ENCODE measurements at regions not wholly inside any gene's neighbourhood (a gene's known extent, or its start where the extent isn't known, plus 50 kb on each side); places are given as distances from the start of the nearest gene placed in this dataset.

GRCh38 chr13:106963151-106963550 lies 395.2 kb upstream of the ARGLU1 start:
- H3K27me3 Mint-ChIP-seq (ENCODE audit: insufficient read depth, unreplicated experiment): no peaks in the 10 kb centered on the region
- DNase-seq: peak in 1 of 2 experiments; percentile 73
- H3K4me1 Mint-ChIP-seq (ENCODE audit: low read depth, unreplicated experiment): peaks cover 41% of the 10 kb centered on the region
- no TSS peak for BruUV-seq (replicated peaks)
- POLR2A ChIA-PET: no interaction called here
- H3K27ac Mint-ChIP-seq (ENCODE audit: unreplicated experiment): peak overlapping the region; percentile 92
- no peaks in the 10 kb centered on the region for H3K36me3 ChIP-seq (ENCODE audit: control insufficient read depth, insufficient read depth, low read length)
- H3K4me1 ChIP-seq: peaks cover 60% of the 10 kb centered on the region
- intact Hi-C loops (cut with micrococcal nuclease; ENCODE audit: unreplicated experiment): loop anchor here (1.0 to 2.0 kb wide), 5 partner anchors 34 to 392 kb away; no protein-coding TSS in a partner anchor
- H3K4me3 ChIP-seq (ENCODE audit: low read depth, low read length): no peak overlapping the region
- CTCF ChIA-PET: interaction anchor here (0.6 to 0.7 kb wide), 2 partner anchors 28 to 492 kb away, joined by 3 to 4 read pairs; no protein-coding TSS in a partner anchor
- 0 out of 2 replicates have a peak, but pooled peaks cover 6% of the 10 kb centered on the region for H3K9me3 ChIP-seq
- peak overlapping the region; percentile 3 for H3K4me3 Mint-ChIP-seq (ENCODE audit: unreplicated experiment)
- no peak for TF ChIP-seq CTCF (IDR thresholded peaks at IDR 0.05; ENCODE audit: insufficient read depth in 1 of 2, low read depth in 1 of 2, low read length in 1 of 2, severe bottlenecking in 1 of 2, unreplicated experiment in 1 of 2)
- no peaks in the 10 kb centered on the region for H3K9me3 Mint-ChIP-seq (ENCODE audit: unreplicated experiment)
- no peaks in the 10 kb centered on the region for H3K27me3 ChIP-seq (replicated peaks; ENCODE audit: control insufficient read depth, insufficient read depth, low read length)
- peaks cover 13% of the 10 kb centered on the region for H3K36me3 Mint-ChIP-seq (ENCODE audit: insufficient read depth, unreplicated experiment)

DNA sequence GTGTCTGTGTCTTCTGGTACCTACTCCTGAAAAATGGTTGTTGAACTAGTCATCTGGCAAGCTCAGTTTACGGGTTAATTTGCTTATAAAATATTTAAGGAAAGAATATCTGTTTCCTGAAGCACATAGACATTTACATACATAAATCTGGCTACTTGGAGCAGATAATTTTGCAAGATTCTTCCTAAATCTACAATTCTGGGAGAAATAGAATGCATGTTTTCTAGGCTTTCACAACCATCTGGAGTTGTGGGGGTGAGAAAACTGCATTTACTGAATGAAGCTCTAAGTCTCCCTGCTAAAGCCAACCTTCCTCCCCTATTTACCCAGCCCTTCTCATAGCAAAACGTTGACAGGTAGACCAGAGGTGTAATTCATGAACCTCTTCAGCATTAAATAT lies 393.7 kb upstream of the ARGLU1 start:
- intact Hi-C loops (cut with micrococcal nuclease; ENCODE audit: unreplicated experiment): loop anchor here (1.0 to 2.0 kb wide), 5 partner anchors 43 to 391 kb away; no protein-coding TSS in a partner anchor
- peaks cover 13% of the 10 kb centered on the region for H3K36me3 Mint-ChIP-seq (ENCODE audit: insufficient read depth, unreplicated experiment)

DNA sequence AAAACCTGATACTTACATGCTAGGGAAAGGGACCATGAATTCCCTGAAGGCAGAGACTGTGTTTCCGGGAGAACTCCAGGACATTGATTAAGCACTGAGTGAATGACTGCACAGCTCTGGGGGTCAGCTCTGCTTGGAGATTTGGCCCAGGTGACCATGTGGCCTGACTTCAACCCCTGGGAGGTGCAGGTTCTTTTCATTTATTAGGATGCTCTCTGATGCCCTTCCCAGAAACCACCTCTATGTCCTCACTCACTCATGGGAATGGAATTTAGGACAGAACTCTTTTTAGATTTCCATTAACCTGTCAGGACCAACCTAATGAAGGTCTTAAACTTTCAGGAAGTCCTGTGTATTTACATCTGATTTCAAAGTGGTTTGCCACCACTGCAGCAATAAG lies 393.3 kb upstream of the ARGLU1 start:
- no peaks in the 10 kb centered on the region for H3K27me3 ChIP-seq (replicated peaks; ENCODE audit: control insufficient read depth, insufficient read depth, low read length)
- no peaks in the 10 kb centered on the region for H3K36me3 ChIP-seq (ENCODE audit: control insufficient read depth, insufficient read depth, low read length)
- H3K4me3 ChIP-seq (ENCODE audit: low read depth, low read length): no peak overlapping the region
- peaks cover 3% of the 10 kb centered on the region; the same call in 1 of the 2 replicates for H3K9me3 ChIP-seq
- Mint-ChIP-seq H3K9me3 (ENCODE audit: unreplicated experiment) (peaks cover 14% of the 10 kb centered on the region), H3K27me3 (ENCODE audit: insufficient read depth, unreplicated experiment) (no peaks in the 10 kb centered on the region), H3K36me3 (ENCODE audit: insufficient read depth, unreplicated experiment) (peaks cover 13% of the 10 kb centered on the region), H3K4me1 (ENCODE audit: low read depth, unreplicated experiment) (peaks cover 50% of the 10 kb centered on the region), H3K27ac (ENCODE audit: unreplicated experiment) (peak overlapping the region; percentile 92), H3K4me3 (ENCODE audit: unreplicated experiment) (peak overlapping the region; percentile 65)
- peaks cover 78% of the 10 kb centered on the region for H3K4me1 ChIP-seq
- intact Hi-C loops (cut with micrococcal nuclease; ENCODE audit: unreplicated experiment): no loop called here
- ChIA-PET POLR2A (no interaction called here), CTCF (no interaction called here)
- BruUV-seq (replicated peaks): no TSS peak
- TF ChIP-seq CTCF (IDR thresholded peaks at IDR 0.05; ENCODE audit: insufficient read depth in 1 of 2, low read depth in 1 of 2, low read length in 1 of 2, severe bottlenecking in 1 of 2, unreplicated experiment in 1 of 2): no peak
- DNase-seq: peak; percentile 26 to 43

More for the DNA sequence above, 393.7 kb upstream of the ARGLU1 start:
- Histone ChIP-seq H3K4me3 (ENCODE audit: low read depth, low read length) (no peak overlapping the region), H3K4me1 (peaks cover 75% of the 10 kb centered on the region), H3K36me3 (ENCODE audit: control insufficient read depth, insufficient read depth, low read length) (no peaks in the 10 kb centered on the region), H3K9me3 (0 out of 2 replicates have a peak, but pooled peaks cover 3% of the 10 kb centered on the region), H3K27me3 (replicated peaks; ENCODE audit: control insufficient read depth, insufficient read depth, low read length) (no peaks in the 10 kb centered on the region)
- Mint-ChIP-seq H3K4me3 (ENCODE audit: unreplicated experiment) (peak overlapping the region; percentile 65), H3K4me1 (ENCODE audit: low read depth, unreplicated experiment) (peaks cover 50% of the 10 kb centered on the region), H3K27ac (ENCODE audit: unreplicated experiment) (peak overlapping the region; percentile 92), H3K27me3 (ENCODE audit: insufficient read depth, unreplicated experiment) (no peaks in the 10 kb centered on the region), H3K9me3 (ENCODE audit: unreplicated experiment) (peaks cover 10% of the 10 kb centered on the region)
- ChIA-PET CTCF (no interaction called here), POLR2A (no interaction called here)
- DNase-seq: no peak
- TF ChIP-seq CTCF (IDR thresholded peaks at IDR 0.05; ENCODE audit: insufficient read depth in 1 of 2, low read depth in 1 of 2, low read length in 1 of 2, severe bottlenecking in 1 of 2, unreplicated experiment in 1 of 2): no peak
- BruUV-seq (replicated peaks): no TSS peak
